ENCODE measurements at regions not wholly inside any gene's neighbourhood (a gene's known extent, or its start where the extent isn't known, plus 50 kb on each side); places are given as distances from the start of the nearest gene placed in this dataset.

DNA sequence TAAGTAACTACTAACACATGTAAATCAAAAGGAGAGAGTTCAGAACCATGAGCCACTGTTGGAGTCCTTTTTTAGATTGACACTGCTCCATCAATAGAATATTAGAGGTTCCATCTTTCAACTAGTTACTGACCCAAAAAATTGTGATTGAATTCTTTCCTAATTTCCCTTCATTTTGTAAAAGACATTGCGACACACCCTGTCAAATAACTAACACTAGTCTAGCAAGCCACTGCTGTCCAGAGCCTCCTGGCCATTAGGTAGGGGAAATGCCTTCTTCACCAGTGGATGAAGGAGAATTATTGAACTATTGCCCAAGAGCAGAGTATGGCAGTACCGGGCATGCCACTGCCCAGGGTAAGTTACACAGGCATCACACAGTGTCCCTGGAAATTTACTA is 282.3 kb downstream of the FOXA2 start:
- DNase-seq (ENCODE audit: low spot score) = no peak
- intact Hi-C loops (cut with DNase I) = no loop called here

DNA sequence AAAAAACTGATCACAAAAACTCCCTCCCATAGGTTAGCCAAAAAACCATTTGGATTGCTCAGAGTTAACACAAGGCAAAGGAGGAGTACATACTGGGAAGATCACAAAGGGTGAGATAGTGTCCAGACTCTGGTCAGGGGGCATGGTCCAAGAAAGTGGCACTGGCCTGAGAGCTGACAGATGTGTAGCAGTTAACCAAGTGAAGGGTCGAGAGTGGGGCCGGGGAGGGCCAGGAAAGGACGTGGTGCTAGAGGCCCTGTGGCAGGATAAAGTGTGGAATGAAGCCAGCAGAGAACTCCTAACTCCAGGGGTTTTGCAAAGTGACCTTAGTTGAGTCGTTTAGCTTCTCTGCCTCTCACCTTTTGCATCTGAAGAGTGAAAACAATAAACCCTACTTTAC is 290.5 kb downstream of the FOXA2 start:
- DNase-seq (ENCODE audit: low spot score) = no peak
- intact Hi-C loops (cut with DNase I) = no loop called here

DNA sequence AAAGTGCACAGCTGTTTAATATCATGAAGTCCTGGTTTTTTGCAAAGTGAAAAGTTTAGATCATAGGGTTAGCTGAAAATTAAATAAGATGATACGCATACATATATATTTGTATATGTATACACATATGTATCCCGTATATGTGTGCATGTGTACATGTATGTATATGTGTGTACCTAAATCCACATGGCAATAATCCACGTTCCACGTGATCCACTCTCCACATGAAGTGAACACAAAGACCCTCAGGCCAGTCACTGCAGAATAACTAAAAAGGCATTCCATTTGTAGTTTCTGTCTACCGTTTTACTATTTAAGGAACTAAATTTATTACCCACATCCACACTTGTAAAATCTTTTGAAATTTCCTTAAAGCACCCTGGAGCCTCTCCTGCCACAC is 294.9 kb downstream of the FOXA2 start:
- intact Hi-C loops (cut with DNase I) = no loop called here
- DNase-seq (ENCODE audit: low spot score) = no peak

DNA sequence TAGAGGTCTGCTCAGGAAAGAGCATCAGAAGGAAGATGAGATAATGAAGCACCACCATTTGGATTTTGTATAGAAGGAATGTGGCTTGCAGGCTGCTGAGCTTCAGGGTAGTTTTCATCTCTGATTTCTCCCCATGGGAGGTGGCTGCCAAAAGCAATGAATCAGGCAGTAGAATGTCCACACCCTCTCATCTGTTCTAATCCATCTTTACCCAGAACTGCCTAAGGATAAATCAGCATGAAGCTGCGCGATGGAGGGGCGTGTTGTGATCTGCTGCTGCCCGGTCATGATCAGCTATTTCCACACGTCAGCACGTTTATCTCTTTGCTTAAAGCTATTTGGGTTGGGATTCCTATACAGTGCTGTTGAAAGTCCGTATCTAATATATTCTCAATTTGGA is 295.4 kb downstream of the FOXA2 start:
- intact Hi-C loops (cut with DNase I) = no loop called here
- no peak for DNase-seq (ENCODE audit: low spot score)

DNA sequence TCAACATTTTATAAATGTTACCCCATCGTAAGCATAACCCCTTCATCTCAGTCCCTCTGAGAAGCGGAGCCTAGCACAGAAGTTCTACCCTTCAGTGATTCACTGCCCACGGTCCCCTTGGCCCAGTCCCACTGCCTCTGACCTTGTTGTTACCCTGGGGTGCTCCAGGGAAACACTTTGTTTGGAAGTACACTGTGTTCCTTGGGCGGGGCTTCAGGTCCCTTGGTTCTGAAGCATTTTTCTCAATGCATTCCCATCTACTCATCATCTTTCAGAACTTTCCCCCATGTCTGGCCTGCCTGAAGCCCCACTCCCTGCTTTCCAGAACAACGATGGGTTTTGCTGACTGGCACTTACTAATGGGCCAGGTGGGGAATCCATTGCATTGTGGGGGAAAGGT is 296.2 kb downstream of the FOXA2 start:
- intact Hi-C loops (cut with DNase I) = no loop called here
- DNase-seq (ENCODE audit: low spot score) = no peak

DNA sequence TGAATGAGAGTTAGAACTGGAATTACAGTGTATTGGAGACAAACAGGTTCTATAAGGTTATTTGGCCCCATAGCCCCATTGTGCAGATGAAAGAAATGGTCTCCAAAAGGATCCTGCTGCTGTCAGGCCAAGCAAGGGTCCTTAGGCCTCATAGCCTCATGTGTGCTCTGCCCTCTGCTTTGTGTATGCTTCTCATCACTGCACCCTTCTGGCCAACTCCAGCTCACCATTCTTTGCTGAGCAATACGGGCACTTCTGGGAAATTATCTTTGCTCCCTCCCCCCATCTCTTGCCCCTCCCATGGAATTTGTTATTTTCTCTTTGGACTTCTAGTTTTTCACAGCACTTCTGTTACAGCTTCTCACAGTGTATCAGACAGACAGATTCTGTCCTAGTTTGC is 298.8 kb downstream of the FOXA2 start:
- intact Hi-C loops (cut with DNase I) = no loop called here
- no peak for DNase-seq (ENCODE audit: low spot score)

DNA sequence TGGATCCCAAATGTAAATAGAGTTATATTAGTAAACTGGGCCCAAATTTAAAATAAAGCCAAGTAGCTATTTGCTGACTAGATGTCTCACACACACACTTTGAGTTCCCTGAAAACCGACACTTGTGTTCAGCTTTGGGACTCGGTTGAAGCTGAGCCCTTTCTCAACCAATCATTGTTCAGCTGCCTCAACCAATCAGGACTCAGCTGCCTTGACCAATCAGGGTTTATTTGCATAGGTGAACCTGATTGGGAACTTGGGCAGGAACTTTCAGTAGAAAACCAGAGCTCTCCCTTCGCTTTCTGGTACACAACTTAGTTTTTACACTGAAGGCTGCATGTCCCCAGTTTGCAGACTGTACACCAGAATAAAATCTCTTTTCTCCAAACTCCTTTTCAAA is 301.7 kb downstream of the FOXA2 start:
- intact Hi-C loops (cut with DNase I) = no loop called here

DNA sequence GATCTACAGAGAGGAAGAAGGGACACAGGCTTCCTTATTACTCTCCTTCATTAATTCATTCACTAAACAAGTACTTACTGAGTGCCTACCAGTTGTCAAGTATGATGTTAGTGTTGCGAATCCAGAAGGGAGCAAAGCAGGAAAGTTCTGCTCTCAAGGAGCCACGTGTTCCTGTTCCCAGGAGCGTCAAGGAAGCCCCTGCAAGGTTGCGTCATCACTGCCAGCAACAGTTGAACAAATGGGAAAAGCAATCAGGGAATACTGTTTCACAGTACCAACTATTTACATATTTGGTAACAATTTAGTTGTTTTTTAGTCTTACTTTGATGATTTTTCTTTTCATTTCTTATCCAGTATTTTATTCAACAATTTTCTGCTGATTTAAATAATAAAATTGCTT is 310.0 kb downstream of the FOXA2 start:
- intact Hi-C loops (cut with DNase I) = no loop called here
- no peak for DNase-seq (ENCODE audit: low spot score)

More for the DNA sequence above, 301.7 kb downstream of the FOXA2 start:
- DNase-seq (ENCODE audit: low spot score) = no peak

DNA sequence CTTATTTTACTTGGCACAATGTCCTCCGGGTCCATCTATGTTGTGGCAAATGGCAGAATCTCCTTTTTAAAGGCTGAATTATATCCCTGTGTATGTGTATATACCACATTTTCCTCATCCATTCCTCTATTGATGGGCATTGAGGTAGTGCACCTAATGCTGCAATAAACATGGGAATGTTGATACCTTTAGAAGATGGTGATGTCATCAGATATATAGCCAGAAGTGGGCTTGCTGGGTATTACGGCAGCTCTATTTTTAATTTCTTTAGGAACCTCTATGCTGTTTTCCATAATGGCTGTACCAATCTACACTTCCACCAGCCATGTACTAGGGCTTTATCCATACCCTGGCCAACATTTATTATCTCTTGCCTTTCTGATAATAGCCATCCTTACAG is 315.7 kb downstream of the FOXA2 start:
- intact Hi-C loops (cut with DNase I) = no loop called here

DNA sequence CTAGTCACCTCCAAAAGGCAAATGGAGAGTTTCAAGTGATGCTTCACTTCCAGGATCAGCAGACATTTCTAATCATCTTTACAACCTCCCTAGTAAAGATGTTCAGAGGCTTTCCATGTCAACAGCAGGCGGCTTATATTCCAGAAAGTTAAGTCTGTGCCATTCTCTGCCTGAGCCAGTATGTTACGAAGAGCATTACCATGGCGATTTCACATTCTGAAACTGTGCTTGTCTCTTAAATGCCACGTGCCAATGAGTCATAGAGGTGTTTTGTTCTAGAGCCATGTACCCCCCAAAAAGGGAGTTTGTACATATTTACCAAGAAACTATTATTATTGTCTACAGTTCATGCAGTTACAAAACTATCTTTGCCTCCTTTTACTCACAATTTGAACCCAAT is 319.5 kb downstream of the FOXA2 start:
- intact Hi-C loops (cut with DNase I) = no loop called here
- DNase-seq (ENCODE audit: low spot score) = no peak

More for the DNA sequence above, 315.7 kb downstream of the FOXA2 start:
- no peak for DNase-seq (ENCODE audit: low spot score)

DNA sequence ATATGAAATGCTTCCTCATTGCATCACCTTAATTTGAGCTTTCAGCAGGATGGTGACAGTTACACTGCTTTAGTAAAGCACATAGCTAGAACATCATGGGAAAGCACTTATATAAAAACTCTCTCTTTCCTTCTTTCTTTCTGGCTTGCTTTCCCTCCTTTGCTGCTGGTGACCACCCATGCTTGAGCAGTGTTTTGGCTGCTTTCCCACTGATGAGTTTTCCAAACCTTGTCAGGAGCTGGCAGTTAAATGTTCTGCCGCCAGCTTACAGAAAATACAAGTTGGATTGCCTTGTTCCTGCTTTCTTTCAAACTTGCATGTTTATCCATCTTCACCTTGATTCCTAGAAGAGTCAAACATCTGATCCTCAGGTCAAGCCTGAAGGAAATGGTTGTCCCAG is 323.9 kb downstream of the FOXA2 start:
- intact Hi-C loops (cut with DNase I) = no loop called here
- no peak for DNase-seq (ENCODE audit: low spot score)

DNA sequence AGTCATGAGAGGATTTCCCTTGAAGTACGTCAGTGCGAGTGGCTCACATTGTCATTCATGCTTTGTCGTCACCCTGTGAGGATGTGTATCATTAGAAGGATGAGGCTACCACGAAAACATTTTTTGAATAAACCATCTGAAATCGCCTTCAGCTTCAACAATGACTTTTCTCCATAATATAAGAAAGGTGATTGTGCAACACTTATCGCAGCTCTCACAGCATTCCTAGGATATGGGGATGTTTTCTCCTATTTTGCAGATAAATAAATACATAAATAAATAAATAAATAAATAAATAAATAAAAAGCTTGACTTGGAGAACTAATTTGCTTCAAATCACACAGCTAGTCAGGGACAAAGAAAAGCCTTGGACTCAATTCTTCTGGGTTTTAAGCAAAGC is 326.5 kb downstream of the FOXA2 start:
- no peak for DNase-seq (ENCODE audit: low spot score)
- intact Hi-C loops (cut with DNase I) = no loop called here

DNA sequence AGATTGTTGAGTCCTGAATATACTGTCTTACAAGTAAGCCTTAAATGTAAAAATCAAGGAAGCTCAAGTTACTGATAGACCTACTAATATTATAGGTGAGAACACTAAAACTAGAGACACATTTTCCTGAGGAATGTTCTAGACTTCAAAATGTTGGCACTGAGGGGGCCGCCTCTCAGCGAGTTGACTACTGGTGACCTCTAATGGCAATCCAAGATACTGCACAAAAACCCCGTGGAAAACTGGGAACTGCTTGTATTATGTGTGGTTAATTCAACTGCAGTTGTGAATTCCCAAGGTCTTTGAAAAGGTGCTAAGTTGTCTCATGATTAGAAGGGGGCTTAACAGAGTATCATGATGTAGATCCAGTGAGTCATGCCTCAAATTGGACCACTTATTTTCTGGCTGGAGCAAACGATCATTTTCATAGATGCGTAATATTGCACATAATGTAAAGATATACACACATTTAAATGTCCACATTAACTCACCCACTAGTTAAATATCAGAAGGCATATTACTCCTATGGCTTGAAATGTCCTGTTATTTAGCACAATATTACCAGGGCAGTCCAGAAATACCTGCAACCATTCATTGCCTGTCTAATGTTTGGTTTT is 336.2 kb downstream of the FOXA2 start:
- DNase-seq (ENCODE audit: low spot score) = no peak
- intact Hi-C loops (cut with DNase I) = no loop called here

DNA sequence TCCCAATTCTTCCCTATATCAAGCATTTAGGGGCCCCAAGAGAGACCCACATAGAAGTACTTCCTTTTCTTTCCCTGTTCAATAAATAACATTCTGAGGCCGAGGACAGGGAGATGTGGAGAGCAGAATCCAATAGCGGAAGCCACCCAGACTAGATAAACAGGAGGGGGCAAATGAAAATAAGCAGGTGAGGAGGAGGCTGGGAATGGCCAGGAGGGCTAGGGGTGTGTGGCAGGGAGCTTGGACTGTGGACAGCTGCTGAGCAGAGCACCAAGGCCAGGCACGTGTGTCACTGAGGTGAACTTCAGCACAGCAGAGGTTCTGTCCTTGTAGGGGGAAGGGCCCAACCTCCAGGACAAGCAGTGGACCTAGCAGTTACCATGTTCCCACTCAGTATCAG is 339.2 kb downstream of the FOXA2 start:
- no peak for DNase-seq (ENCODE audit: low spot score)
- intact Hi-C loops (cut with DNase I) = no loop called here

DNA sequence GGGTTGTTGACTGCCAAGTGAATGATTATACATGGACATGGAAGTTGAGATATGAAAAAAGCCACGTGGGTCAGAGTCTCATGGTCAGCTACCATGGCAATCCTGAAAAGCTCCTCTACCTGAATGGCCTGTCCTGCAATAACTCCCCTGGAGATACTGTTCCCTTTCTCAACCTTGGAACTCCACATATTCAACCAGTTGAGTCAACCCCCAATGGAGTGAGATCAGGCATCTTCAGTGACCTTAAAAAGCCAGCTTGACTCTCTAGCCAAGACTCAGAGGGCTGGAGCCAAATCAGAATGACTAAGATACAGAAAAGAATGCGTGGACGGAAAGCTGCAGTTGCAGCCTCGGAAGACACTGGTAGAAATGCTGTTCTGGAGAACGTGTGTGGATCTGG is 341.3 kb downstream of the FOXA2 start:
- intact Hi-C loops (cut with DNase I) = no loop called here
- DNase-seq (ENCODE audit: low spot score) = no peak

DNA sequence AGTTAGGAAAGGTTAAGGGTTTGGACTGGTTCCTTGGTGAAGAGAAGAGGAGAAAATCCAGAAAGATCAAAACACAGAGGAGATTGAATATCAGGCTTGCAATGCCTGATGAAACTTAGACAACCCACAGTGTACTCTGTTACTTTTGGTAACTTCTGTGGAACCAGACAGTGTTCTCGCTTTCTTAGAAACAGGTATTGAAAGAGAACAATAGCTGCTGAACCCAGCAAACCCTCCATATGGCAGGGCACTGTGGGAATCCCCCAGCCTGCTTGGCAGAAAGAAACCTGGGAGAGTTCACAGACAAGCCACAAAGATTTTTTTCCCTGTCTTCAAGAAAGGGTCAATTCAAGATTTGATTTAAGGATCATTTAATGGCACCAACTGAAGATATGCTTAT is 342.8 kb downstream of the FOXA2 start:
- DNase-seq (ENCODE audit: low spot score) = no peak
- intact Hi-C loops (cut with DNase I) = no loop called here

DNA sequence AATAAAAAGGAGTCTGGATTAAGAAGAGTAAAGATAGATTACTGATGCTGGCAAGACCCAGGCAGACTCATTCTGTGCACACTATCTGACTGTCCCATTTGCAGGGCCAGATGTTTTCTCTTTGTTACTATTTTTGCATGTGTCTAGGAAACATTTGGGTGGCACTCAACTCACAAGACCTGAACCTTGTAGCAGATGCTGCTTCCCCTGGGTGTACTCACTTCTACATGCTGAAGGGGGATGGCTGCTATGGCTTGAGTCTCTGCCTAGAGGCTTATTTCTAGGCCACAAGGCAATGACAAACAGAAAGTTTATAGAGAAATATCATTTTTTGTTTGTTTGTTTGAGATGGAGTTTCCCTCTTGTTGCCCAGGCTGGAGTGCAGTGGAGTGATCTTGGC is 351.4 kb downstream of the FOXA2 start:
- intact Hi-C loops (cut with DNase I) = no loop called here

DNA sequence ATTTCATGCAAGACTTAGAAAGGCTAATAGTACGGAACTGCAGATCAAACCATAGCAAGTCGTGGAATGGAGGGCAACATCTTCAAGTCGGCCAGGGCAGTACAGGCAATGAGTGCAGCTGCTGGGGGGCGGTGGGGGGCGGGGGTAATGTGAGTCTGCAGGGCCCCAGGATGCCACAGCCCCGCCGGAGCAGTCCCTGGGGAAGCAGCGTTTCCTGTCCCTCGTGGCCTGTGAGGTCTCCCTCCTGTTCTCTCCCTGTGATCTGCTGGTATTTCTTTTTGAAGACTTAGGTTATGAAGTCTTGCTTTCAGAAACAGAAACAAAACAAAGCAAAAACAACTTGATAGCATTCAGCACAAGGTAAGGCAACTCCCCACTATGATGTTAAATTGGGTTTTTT is 351.9 kb downstream of the FOXA2 start:
- intact Hi-C loops (cut with DNase I) = no loop called here
- no peak for DNase-seq (ENCODE audit: low spot score)

More for the DNA sequence above, 351.4 kb downstream of the FOXA2 start:
- no peak for DNase-seq (ENCODE audit: low spot score)

DNA sequence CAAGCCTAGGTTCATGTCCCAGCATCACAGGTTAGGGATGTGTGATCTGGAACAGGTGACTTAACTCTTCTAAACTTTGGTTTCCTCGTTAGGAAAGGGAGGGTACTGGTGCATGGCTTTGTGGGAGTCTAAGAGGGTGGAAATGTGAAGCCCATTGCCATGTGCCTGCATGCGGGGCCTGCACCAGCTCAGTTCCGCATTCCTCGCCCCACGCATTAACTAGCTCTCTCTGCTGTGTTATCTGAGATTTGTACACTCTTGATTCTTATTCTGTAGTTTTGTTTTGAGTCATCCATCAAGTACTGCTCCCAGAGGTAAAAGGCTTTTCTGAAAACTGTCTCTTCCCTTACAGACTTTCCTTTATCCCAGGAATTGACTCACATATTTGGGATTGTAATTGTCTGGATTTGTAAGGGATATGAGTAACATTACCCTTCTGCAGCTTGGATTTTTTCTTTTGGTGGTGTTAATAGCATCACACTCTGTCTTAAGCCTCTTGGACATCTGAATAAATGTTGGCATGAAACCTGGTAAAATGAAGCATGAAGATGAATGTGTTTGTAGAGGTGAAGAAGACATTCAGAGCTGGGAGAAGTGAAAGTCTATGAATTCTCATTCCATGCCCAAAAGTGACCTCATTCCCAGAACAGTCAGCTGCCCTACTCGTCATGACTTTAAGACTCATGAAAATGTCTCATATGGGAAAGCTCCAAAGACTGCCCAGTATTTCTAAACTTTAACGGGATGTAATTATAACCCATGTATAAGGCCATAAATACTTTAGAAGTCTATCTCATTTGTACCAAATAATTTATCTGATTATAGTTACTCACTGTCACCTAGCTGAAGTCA is 357.3 kb downstream of the FOXA2 start:
- intact Hi-C loops (cut with DNase I) = no loop called here
- DNase-seq (ENCODE audit: low spot score) = no peak

DNA sequence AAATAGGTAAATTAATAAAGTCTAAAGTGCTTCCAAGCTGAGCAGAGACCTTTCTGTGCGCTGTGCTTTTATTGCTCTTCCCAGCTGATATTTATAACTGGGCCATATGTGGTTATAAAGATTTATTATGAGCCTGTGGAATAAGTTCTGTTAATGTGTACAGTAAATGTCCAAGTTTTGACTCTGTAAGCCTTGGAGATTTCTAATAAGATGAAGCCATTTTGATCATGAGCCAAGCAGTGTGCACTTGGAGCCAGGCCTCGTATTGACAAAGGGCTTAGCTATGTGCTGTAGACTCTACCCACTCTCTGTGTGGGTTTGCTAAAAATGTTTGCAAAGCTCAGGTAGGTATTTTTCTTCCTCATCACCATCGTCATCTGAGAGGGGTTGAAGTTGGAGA is 361.1 kb downstream of the FOXA2 start:
- intact Hi-C loops (cut with DNase I) = no loop called here
- DNase-seq (ENCODE audit: low spot score) = no peak

DNA sequence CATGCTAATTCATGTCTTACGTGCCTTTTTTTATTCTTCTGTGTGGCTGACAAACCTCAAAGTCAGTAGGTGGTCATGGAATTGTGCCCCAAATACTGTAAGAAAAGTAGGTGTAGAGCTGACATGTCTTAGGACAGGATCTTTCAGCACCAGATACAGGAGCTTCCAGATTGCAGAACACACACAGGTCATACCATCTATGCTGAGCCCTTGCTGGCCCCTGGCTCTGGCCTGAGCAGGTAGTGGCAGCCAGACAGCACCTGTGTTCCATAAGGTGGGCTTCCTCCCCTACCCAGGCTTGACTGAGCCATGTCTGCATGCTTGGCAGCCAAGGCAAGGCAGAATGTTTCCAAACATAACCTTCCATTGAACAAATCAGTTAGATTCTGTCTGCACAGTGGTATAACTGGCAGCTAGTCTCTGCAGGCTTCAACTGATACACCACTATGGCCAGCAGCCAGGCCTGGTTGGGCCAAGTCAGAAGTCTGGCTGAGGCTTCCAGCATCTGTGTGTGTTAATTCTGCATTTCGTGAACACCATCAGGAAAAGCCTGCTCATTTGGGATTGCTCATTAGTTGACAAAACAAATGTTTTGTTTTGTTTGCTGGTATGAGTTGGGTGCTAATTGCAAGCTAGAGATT is 366.5 kb downstream of the FOXA2 start:
- DNase-seq (ENCODE audit: low spot score) = no peak
- intact Hi-C loops (cut with DNase I) = no loop called here
